Left renal pelvis (tissue), 4 donors: ENCODE measurements at regions not wholly inside any gene's neighbourhood (a gene's known extent, or its start where the extent isn't known, plus 50 kb on each side); places are given as distances from the start of the nearest gene placed in this dataset.

ENCODE experiments used
- DNase-seq, 4 donors: peaks; one replicate each; pipeline ENCODE4 v3.0.0-alpha.2; 2013; ENCODE audit warnings: low read depth in 4 of 4, low spot score in 3 of 4

GRCh38 chr1:208570362-208570761 is 326.2 kb upstream of the PLXNA2 start:
- DNase-seq = no peak

- no peak for DNase-seq
These were observed 332.2 kb upstream of the PLXNA2 start for GRCh38 chr1:208576425-208576824.

GRCh38 chr1:208577381-208577905 is 333.3 kb upstream of the PLXNA2 start:
- DNase-seq = no peak

GRCh38 chr1:208581209-208581608 is 337.0 kb upstream of the PLXNA2 start:
- no peak for DNase-seq

- no peak for DNase-seq
These were observed 337.5 kb upstream of the PLXNA2 start for GRCh38 chr1:208581667-208582066.

- DNase-seq = no peak
These were observed 340.1 kb upstream of the PLXNA2 start for GRCh38 chr1:208584167-208584755.

- DNase-seq = no peak
These were observed 342.9 kb upstream of the PLXNA2 start for GRCh38 chr1:208587110-208587509.

GRCh38 chr1:208593306-208594006 is 349.3 kb upstream of the PLXNA2 start:
- DNase-seq = no peak

GRCh38 chr1:208595236-208595635 is 351.1 kb upstream of the PLXNA2 start:
- DNase-seq = no peak

GRCh38 chr1:208595745-208596144 is 351.6 kb upstream of the PLXNA2 start:
- no peak for DNase-seq

- DNase-seq = no peak
These were observed 353.4 kb upstream of the PLXNA2 start for GRCh38 chr1:208597571-208597970.

- DNase-seq = no peak
These were observed 353.8 kb upstream of the PLXNA2 start for GRCh38 chr1:208598021-208598420.

GRCh38 chr1:208599063-208599462 is 354.9 kb upstream of the PLXNA2 start:
- DNase-seq = no peak

GRCh38 chr1:208600456-208601190 is 356.4 kb upstream of the PLXNA2 start:
- no peak for DNase-seq

- DNase-seq = no peak
These were observed 357.4 kb upstream of the PLXNA2 start for GRCh38 chr1:208601561-208601960.

- DNase-seq = no peak
These were observed 359.5 kb upstream of the PLXNA2 start for GRCh38 chr1:208603721-208604120.

- no peak for DNase-seq
These were observed 360.1 kb upstream of the PLXNA2 start for GRCh38 chr1:208604295-208604694.

GRCh38 chr1:208606959-208607358 is 362.8 kb upstream of the PLXNA2 start:
- DNase-seq = no peak

- no peak for DNase-seq
These were observed 363.4 kb upstream of the PLXNA2 start for GRCh38 chr1:208607616-208608015.

- DNase-seq = no peak
These were observed 370.4 kb upstream of the PLXNA2 start for GRCh38 chr1:208614610-208615009.

GRCh38 chr1:208615371-208615770 is 371.2 kb upstream of the PLXNA2 start:
- no peak for DNase-seq

- DNase-seq = no peak
These were observed 372.6 kb upstream of the PLXNA2 start for GRCh38 chr1:208616776-208617175.
